ENCODE measurements at regions not wholly inside any gene's neighbourhood (a gene's known extent, or its start where the extent isn't known, plus 50 kb on each side); places are given as distances from the start of the nearest gene placed in this dataset.

DNA sequence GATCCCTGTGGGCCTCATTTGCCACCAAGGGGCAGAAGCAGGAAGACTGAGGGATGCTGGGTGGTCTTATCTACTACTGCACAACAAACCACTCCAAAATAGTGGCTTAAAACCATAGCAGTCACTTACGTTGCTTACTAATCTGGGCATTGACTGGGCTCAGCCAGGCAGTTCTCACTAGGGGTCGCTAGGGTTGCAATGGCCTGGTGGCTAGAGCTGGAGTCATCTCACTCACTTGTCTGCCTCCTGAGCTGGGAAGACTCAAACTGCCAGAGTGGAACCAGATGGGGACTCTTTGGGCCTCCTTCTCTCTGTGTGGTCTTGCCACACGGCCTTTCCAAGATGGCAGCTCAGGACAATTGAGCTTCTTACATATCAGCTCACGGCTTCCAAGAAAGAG lies 216.3 kb upstream of the BCOR start:
- no peak for DNase-seq (ENCODE audit: low read depth)

DNA sequence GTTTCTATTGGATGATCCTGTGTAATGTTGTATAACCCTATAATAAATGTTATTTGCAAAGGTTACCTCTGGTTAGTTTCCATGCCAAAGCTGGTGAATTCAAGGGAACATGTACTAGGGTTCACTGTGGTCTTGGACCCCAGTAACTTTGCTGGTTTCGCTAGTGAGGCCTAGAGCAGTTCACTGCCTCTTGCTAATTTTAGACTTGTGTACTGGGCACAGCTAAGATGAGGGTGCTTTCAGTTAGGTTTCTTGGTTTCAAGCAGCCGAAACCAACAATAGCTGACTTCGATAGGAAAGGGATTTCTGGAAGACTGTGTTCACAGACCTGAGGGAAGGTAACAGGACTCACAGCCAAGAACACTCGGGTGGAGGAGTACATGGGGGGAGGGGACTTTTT lies 215.5 kb upstream of the BCOR start:
- no peak for DNase-seq (ENCODE audit: low read depth)

DNA sequence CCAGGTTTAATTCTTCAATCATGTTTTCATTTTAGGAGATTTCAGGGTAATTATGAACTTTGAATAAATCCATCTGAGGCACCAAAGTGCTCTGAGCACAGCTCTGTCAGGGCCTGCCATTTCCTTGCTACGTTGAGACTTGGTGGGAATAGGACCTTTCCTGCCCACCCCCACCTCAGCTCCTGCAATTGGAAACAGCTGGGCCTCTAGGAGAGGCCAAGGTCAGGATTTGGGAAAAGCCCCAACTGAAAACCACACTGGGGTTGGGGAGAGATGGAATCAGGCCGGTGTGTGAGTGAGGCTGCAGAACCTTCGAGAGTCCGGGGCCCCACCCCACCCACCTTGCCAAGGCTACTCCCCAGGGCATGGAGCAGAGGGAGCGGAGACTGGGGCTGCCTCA lies 212.7 kb upstream of the BCOR start:
- DNase-seq (ENCODE audit: low read depth): no peak

DNA sequence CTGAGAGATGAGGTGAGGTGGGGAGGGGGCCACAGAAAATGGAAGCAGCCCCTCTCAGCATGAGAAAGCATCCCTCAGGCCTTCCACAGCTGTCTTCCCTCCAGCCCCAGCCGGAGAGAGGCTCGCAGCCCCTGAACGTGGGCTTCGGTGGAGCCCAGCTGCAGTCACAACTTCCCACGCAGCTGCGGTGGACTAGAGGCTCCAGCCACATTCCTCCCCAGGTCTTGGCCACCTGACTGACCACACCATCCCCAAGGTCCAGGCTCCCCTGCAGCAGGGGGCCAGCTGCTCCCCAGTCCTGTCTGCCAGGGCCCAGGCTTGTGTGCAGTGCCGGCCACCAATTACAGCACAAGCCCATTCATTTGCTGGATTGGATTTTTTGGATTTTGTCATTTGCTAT lies 212.3 kb upstream of the BCOR start:
- no peak for DNase-seq (ENCODE audit: low read depth)

DNA sequence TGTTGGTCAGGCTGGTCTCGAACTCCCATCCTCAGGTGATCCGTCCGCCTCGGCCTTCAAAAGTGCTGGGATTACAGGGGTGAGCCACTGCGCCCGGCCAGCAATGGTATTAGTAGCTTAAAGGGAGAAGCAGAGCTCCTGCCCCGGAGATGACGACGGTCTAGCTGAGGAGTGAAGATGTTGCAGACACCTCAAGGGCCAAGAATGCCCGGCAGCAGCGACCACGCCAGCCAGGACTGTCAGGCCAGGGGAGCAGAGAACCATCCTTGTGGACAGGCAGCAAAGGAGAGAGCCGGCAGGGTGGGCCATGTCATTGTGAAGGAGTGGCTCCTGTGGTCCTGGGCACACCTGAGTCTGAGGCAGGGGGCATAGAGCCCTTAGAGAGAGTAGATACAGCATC lies 210.1 kb upstream of the BCOR start:
- no peak for DNase-seq (ENCODE audit: low read depth)

DNA sequence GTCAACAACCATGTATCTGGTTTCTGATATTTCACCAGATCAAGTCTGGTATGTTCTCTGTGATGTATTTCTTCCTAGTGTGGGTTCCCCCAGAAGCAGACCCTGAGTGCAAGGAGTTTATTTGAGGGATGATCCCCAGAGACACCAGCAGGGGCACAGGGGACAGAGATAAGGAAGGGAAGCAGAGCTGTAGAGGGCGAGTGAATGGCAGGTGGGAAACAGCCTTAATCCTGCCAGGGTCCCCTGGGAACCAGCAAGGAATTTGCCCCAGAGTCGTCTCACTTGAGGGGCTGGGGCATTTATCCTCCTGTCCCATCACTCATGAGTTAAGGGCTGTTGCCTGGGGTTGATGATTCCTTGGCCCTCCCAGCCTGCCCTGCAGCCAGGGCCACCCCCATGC lies 206.4 kb upstream of the BCOR start:
- DNase-seq (ENCODE audit: low read depth): no peak

DNA sequence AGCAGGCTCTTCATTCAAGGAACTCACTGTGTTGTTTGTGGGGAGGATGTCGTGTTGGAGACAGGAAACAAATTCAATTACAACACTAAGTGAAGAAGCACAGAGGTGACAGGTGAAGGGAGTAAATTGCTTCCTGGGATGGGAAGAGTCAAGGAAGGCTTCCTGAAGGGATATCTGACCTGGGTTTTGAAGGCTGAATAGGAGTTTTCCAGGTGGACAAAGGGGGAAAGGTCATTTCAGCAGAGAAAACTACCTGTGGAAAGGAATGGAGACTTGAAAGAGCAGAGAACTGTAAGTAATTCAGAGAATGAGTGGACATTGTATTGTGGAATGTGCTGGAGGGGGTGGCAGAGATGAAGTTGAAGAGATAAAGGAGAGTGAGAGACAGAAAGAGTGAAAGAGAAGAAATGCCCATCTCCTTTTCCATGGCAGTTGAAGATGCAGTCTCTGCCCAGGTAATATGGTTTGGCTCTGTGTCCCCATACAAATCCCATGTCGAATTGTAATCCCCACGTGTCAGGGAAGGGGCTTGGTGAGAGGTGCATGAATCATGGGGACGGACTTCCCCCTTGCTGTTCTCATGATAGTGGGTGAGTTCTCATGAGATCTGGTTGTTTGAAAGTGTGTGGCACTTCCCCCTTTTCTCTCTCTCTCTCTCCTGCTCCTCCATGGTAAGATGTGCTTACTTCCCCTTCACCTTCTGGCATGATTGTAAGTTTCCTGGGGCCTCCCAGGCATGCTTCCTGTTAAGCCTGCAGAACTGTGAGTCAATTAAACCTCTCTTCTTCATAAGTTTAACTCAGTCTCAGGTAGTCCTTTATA lies 205.7 kb upstream of the BCOR start:
- no peak for DNase-seq (ENCODE audit: low read depth)

DNA sequence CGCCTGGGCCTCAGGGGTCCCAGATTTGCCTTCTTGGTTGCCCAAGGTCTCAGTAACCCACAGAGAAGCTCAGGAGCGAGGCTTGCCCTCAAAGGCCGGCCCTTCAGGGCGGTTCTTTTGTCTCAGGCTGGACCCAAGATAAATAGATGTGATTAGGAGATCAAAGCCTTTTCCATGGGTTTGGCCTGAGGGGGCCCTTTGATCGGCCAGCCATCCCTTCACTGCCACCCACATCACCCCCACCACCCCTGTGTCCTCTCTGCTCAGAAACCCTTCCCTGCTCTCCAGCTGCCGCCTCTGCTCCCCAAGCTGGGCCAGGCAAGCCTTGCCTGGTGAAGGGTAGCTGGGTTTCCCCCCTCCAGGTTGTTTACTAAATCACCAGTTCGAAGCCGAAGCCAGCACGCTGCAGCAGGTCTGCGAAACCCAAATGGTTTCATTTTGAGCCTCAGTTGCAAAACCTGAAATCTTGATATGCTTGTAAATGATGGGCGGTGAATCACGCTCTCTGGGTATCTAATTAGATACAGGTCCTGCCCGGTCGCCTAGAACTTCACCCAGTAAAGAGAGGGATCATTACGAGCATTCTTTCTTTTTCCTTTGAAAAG lies 202.6 kb upstream of the BCOR start:
- DNase-seq (ENCODE audit: low read depth): no peak

DNA sequence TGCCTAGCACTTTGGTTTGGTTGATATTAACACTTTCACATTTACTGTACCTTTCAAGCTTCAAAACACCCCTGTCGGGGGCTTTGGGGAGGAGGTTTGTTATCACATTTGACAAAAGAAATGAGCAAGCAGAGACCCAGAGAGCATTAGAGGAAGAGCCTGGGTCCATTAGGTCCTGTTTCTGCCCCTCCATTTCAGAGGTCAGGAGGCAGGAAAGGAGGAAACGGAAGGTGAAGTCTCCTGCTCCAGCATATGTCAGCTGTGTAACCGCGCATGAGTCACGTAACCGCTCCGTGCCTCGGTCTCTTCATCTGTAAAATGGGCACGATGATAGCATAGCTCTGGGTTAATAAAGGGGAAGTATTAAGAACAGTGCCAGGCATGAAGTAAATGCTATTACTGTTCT lies 201.9 kb upstream of the BCOR start:
- no peak for DNase-seq (ENCODE audit: low read depth)

DNA sequence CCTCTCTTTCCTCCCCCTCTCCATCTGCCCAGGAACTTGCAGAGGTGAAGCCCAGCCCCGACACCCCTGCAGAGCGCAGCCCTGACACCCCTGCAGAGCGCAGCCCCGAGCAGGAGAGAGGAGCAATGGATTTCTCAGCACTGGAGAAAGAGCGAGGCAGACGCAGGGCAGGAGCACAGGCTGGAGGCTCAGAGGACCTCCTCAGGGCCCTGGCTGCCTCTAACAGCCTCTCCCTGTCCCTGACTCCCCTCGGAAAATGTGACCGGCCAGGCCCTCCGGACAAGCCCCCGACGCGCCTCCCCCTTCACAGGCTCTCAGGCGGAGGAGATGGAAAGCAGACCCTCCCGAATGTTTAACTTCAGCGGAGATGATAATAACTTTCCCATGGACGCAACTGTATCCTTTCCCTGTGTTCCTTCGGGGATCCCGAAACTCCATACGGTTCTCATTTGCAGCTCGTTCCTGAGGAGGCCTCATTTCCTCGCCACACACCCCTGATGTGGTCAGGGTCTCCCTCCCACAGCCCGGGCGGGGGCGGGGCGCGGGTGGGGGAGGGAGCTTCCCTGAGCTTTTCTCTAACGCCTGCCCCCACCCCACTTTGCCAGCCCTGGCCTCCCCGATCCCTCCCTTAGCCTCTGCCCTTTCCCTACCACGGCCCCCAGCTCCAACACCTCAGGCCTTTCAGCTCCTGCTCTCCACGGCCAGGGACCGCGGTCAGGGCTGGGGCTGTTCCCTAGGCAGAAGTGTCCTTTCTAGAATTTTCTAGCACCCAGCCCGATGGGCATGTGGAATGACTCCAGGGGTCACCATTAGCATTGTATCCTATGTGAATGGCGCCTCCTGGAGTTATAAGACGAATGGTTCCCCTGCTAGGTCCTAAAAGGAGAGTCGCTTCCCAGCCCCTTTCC lies 201.1 kb upstream of the BCOR start:
- DNase-seq (ENCODE audit: low read depth): no peak

DNA sequence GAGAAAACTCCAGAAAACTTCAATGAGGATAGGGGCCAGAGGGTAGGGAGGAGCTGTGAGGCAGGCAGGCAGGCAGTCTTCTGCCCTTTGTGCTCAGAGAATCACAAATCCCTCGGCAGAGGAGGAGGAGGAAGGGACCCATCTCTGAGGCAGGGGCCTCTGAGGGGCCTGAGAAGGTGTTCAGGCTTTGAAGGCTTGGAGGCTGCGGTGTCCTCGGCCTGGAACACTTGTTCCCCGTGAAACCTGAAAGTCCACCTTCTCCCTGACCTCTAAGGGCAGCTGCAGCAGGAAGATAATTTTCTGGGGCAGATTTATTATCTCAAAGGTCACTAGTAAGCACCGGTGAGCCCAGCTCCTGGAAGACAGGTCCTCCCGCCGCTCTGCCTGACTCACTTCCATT lies 200.3 kb upstream of the BCOR start:
- no peak for DNase-seq (ENCODE audit: low read depth)

DNA sequence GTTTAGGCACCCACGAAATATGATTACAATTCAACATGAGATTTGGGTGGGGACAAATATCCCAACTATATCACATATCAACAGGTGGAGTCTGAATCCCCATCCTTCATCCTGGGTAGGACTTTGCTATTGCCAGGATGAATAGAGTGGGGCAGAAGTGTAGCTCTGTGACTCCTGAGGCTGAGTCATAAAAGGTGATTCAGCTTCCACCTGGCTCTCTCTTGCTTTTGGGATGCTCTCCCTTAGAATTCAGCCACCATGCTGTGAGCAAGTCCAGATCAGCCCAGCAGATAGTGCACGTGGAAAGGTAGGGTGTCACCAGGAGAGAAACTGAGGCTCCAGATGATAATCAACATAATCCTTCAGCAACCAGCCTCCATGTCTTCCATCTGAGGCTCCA lies 193.8 kb upstream of the BCOR start:
- no peak for DNase-seq (ENCODE audit: low read depth)

DNA sequence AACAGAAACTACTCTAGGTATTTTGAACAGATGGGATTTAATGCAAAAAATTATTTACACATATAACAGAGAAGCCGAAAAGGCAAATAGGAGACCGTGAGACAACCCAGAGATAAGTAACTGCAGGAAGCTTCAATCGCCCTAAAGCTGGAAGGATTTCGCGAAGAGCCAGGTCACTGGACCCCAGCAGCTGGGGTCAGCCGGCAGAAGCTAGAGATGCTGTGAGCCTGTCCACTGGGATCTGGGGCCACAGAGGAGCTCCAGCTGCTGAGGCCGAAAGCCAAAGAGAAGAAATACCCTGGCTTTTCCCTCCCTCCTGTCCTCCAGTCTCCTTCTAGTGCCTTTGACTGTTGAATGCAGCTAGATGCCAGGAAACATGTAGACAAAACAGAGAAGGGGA lies 192.8 kb upstream of the BCOR start:
- no peak for DNase-seq (ENCODE audit: low read depth)

DNA sequence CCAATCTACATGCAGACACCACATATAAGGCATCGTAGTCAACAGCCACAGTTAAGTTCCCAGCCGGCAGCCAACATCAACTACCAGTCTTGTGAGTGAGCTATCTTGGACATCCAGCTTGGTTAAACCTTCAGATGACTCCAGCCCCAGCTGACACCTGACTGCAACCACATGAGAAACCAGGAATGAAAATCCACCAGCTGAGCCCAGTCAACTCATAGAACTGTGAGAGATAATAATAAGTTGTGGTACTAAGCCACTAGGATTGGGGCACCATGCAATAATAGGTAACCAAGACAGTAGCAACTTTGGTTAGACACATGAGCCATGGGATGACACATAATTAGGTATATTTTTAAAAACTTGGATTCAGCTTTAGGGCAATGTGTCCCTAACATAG lies 188.1 kb upstream of the BCOR start:
- no peak for DNase-seq (ENCODE audit: low read depth)

DNA sequence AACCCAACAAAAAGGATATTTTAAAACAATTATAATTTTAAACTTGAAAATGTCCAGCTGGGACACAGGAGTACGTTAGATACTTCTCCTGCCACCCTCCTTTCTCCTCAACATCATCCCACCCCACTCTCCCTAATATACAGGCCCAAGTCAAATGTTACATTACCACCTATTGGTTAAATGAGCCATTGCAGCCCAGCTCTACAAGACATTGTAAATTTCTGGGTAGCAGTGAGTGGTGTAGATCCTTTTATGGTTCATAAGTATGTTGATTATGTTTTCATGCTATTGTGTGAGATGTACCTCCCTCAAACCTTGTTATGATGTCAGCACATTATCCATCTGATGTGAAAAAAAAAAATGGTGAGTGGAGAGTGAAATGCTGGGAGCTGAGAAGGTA lies 187.1 kb upstream of the BCOR start:
- no peak for DNase-seq (ENCODE audit: low read depth)

DNA sequence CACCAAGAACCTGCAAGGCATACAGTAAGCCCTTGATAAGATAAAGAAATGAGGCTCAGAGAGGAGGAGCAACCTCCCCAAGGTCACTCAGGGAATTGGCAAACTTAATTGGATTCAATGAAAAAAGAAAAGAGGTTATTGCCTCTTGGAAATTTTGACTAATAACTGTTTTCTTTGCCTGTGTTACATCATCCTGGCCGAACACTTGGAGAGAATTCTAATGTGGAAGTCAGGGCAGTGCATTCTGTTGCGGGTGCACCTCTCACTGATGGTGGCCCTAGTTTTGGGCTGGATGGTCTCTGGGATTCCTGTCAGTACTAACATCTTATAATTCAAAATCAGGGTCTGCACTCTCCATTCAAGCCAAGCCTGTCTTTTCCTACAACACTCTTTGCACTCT lies 186.2 kb upstream of the BCOR start:
- no peak for DNase-seq (ENCODE audit: low read depth)

DNA sequence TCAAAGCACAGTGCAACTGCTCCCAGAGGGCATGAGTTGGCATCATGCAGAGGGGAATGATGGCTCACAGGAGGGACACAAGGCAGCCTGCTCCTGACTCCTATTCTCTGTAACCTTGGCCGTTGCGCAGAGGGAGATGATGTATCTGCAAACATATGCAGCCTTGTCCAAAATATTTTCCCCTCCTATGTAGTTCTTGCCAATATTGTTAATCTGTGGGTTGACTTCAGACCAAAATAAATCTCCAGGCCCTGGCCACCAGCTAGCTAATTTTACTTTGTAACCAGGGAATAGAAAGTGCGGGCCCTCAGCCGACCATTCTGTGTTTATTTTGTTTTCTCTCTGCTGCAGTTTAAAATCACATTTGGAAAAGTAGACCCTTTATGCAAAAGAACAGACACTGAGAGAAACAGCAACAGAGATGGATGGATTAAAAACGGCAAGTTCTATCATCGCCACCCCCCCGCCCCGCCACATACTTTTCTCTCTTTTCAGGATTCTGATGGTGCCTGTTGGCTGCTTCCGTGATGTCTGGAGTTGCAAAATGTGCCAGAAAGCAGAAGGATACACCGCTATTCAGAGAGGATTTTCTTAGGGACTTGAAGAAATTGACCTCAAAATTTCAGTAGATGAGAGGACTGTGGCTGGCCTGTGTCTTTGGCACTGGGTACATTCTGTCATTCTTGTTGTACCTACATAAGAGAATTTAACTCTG lies 185.3 kb upstream of the BCOR start:
- no peak for DNase-seq (ENCODE audit: low read depth)

DNA sequence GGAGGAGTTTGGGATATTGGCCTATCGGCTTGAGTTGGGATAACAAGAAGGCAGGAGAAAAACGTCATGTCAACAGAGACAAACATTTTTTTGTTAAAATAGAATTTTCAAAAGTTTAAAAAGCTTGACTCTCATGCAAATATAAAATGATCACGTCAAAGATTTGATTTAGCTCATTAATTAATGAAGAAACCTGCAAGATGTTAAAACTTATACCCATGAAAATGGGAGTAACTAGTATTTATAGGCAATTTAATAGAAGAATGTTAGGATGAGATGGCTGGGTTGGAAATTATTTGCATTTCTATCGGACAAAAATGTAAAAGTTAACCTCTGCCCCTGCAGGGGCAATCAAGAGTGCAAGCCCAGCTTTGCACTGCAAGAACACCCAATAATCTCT lies 184.6 kb upstream of the BCOR start:
- no peak for DNase-seq (ENCODE audit: low read depth)

DNA sequence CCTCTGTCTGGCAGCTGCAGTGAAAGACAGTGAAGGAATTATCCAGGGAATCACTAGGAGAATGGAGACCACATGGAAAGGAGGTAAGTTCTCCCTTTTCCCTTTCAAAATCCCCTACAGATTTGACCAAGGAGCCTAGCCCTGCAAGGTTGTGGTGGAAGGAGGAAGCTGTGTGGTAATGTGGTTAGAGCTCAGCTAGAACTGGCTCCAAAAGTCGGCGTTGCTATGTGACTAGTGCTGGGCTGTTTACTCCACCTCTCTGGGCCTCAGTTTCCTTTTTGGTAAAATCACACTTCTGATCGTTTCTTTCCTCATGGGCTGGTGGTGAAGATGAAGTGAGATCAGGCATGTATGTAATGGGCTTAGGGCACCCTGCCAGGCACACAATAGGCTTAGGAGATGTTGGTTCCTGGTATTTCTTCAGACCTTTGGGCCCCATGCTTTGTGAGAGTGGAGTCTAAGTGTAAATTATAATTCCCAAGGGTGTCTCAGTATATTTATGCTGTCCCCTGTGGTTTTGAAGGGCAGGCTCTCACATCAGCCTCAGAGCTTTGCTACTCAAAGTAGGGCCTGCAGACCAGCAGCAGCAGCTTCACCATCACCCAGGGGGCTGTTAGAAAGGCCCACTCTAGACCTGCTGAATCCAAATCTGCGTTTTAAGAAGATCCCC lies 183.7 kb upstream of the BCOR start:
- no peak for DNase-seq (ENCODE audit: low read depth)

DNA sequence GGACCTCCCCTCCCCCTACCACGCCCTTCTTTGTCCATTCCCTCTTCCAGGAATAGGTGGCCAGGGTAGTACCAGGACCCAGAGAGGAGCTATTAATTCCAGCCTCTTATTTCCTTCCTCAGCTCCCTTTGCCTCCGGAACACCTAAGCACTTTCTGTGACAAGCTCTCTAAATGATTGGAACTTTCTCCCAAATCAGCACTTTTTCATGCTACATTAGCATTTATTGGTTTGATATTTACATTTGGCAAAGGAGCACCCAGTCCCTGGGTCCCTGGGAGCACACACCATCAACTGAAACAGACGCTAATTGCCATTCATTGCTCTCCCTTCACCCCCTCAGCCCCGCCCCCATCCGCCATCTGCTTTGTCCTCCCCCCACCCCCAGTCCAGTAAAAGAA lies 182.0 kb upstream of the BCOR start:
- DNase-seq (ENCODE audit: low read depth): no peak

DNA sequence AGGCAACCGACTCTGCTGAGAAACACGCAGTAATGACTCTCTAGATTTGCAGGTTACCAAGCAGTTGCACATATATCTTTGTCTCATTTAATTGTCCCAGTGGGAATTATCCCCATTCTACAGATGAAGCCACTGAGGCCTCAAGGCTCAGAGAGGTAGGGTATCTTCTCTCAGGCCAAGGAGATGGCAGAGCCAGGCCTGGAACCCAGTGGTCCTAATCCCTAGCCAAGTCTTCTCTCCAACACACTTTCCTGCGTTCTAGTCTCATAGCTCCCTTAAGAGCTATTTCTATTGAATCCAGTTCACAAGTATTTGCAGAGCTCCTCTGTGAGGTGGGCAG lies 181.3 kb upstream of the BCOR start:
- no peak for DNase-seq (ENCODE audit: low read depth)

All from stimulated activated CD8-positive, alpha-beta memory T cell treated with anti-CD3 and anti-CD28 coated beads, Interleukin-15, amount 100 ng/mL, for 24 hours (primary cell).